Parathyroid adenoma (tissue), 2 donors: ENCODE measurements at regions not wholly inside any gene's neighbourhood (a gene's known extent, or its start where the extent isn't known, plus 50 kb on each side); places are given as distances from the start of the nearest gene placed in this dataset.

Source experiments
- H2AFZ ChIP-seq: fragments of 300-600 bp; sonication (generic); one replicate; pipeline ENCODE4 v1.7.0; 2017; ENCODE audit warnings: antibody characterized with exemption, mild to moderate bottlenecking
- H3K27ac ChIP-seq: fragments of 300-600 bp; sonication (generic); one replicate; pipeline ENCODE4 v1.7.0; 2017
- H3K27me3 ChIP-seq: fragments of 300-600 bp; sonication (generic); one replicate; pipeline ENCODE4 v1.7.0; 2017; ENCODE audit warnings: low read length; ENCODE audit not compliant: control insufficient read depth, insufficient read depth
- H3K36me3 ChIP-seq: fragments of 300-600 bp; sonication (generic); one replicate; pipeline ENCODE4 v1.7.0; 2017; ENCODE audit warnings: low read length; ENCODE audit not compliant: control insufficient read depth, insufficient read depth
- H3K4me1 ChIP-seq: fragments of 300-600 bp; sonication (generic); one replicate; pipeline ENCODE4 v1.7.0; 2017; ENCODE audit warnings: control low read depth
- H3K4me2 ChIP-seq: fragments of 300-600 bp; sonication (generic); one replicate; pipeline ENCODE4 v1.7.0; 2017; ENCODE audit warnings: low read length
- H3K4me3 ChIP-seq: fragments of 300-600 bp; sonication (generic); one replicate; pipeline ENCODE4 v1.7.0; 2017; ENCODE audit warnings: low read depth, low read length
- H3K79me2 ChIP-seq: fragments of 300-600 bp; sonication (generic); one replicate; pipeline ENCODE4 v1.7.0; 2017; ENCODE audit warnings: control low read depth
- H3K9ac ChIP-seq: fragments of 300-600 bp; sonication (generic); one replicate; pipeline ENCODE4 v1.7.0; 2017; ENCODE audit warnings: mild to moderate bottlenecking
- H3K9me3 ChIP-seq: fragments of 300-600 bp; sonication (generic); one replicate; pipeline ENCODE4 v1.7.0; 2017; ENCODE audit warnings: low read length; ENCODE audit not compliant: control insufficient read depth
- CTCF ChIP-seq: fragments of 300-600 bp; sonication (generic); IDR thresholded peaks from one replicate; pipeline ENCODE4 v1.7.0; 2017; ENCODE audit warnings: antibody characterized with exemption, mild to moderate bottlenecking
- donor health status: primary hyperparathyroidism.

- no peaks in the 10 kb centered on the region for H3K9me3 ChIP-seq
- H3K4me2 ChIP-seq, result no peak overlapping the region
- H3K4me3 ChIP-seq, result no peak overlapping the region
- H2AFZ ChIP-seq, result no peak overlapping the region
- no peak overlapping the region for H3K27ac ChIP-seq
- no peaks in the 10 kb centered on the region for H3K36me3 ChIP-seq
- H3K27me3 ChIP-seq, result no peaks in the 10 kb centered on the region
- no peaks in the 10 kb centered on the region for H3K79me2 ChIP-seq
- TF ChIP-seq CTCF, result no peak
- no peak overlapping the region for H3K9ac ChIP-seq
- no peaks in the 10 kb centered on the region for H3K4me1 ChIP-seq
Observed at GRCh38 chr1:227459977-227460376, 103.4 kb upstream of the ZNF678 start.

- Histone ChIP-seq H3K9ac (no peak overlapping the region), H3K79me2 (no peaks in the 10 kb centered on the region)
Observed at GRCh38 chr1:227459326-227459841, 104.0 kb upstream of the ZNF678 start.

GRCh38 chr1:227454686-227455085 is 108.7 kb upstream of the ZNF678 start:
- Histone ChIP-seq H3K4me1 (no peaks in the 10 kb centered on the region), H3K9me3 (no peaks in the 10 kb centered on the region), H3K4me2 (no peak overlapping the region), H2AFZ (no peak overlapping the region), H3K4me3 (no peak overlapping the region), H3K79me2 (no peaks in the 10 kb centered on the region), H3K9ac (no peak overlapping the region), H3K27me3 (no peaks in the 10 kb centered on the region), H3K27ac (no peak overlapping the region), H3K36me3 (no peaks in the 10 kb centered on the region)
- TF ChIP-seq CTCF, result no peak

More at GRCh38 chr1:227459326-227459841, 104.0 kb upstream of the ZNF678 start:
- Histone ChIP-seq H3K4me1 (no peaks in the 10 kb centered on the region), H3K27ac (no peak overlapping the region), H2AFZ (no peak overlapping the region), H3K4me3 (no peak overlapping the region), H3K27me3 (no peaks in the 10 kb centered on the region), H3K36me3 (no peaks in the 10 kb centered on the region), H3K9me3 (no peaks in the 10 kb centered on the region), H3K4me2 (no peak overlapping the region)
- no peak for TF ChIP-seq CTCF

GRCh38 chr1:227453631-227454355 is 109.6 kb upstream of the ZNF678 start:
- TF ChIP-seq CTCF, result no peak
- Histone ChIP-seq H2AFZ (no peak overlapping the region), H3K4me2 (no peak overlapping the region), H3K36me3 (no peaks in the 10 kb centered on the region), H3K9me3 (no peaks in the 10 kb centered on the region), H3K79me2 (no peaks in the 10 kb centered on the region), H3K27me3 (no peaks in the 10 kb centered on the region), H3K27ac (no peak overlapping the region), H3K4me3 (no peak overlapping the region), H3K9ac (no peak overlapping the region), H3K4me1 (no peaks in the 10 kb centered on the region)

DNA sequence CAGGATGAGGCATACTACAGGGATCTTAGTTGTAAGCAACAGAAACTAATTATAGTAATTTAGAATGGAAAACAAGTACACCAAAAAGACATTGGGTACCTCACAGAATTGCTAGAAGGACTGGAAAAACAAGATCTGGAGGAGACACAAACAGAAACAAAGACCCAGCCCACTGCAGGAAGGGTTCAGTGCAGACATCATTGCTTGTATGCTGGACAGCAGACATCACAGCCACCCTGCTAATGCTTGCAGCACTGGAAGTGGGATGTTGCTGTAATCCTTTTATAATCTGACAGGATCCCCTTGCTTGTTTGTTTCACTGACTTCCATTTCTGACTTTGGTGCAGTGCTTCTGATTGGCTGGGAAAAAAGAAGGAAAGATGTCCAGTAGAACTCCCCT is 111.4 kb upstream of the ZNF678 start:
- H3K79me2 ChIP-seq, result no peaks in the 10 kb centered on the region
- H3K27ac ChIP-seq, result no peak overlapping the region
- no peak for TF ChIP-seq CTCF
- H3K9me3 ChIP-seq, result no peaks in the 10 kb centered on the region
- H3K27me3 ChIP-seq, result no peaks in the 10 kb centered on the region
- H2AFZ ChIP-seq, result no peak overlapping the region
- H3K4me1 ChIP-seq, result no peaks in the 10 kb centered on the region
- no peak overlapping the region for H3K4me2 ChIP-seq
- no peak overlapping the region for H3K9ac ChIP-seq
- H3K36me3 ChIP-seq, result no peaks in the 10 kb centered on the region
- H3K4me3 ChIP-seq, result no peak overlapping the region
